ENCODE measurements at regions not wholly inside any gene's neighbourhood (a gene's known extent, or its start where the extent isn't known, plus 50 kb on each side); places are given as distances from the start of the nearest gene placed in this dataset.

DNA sequence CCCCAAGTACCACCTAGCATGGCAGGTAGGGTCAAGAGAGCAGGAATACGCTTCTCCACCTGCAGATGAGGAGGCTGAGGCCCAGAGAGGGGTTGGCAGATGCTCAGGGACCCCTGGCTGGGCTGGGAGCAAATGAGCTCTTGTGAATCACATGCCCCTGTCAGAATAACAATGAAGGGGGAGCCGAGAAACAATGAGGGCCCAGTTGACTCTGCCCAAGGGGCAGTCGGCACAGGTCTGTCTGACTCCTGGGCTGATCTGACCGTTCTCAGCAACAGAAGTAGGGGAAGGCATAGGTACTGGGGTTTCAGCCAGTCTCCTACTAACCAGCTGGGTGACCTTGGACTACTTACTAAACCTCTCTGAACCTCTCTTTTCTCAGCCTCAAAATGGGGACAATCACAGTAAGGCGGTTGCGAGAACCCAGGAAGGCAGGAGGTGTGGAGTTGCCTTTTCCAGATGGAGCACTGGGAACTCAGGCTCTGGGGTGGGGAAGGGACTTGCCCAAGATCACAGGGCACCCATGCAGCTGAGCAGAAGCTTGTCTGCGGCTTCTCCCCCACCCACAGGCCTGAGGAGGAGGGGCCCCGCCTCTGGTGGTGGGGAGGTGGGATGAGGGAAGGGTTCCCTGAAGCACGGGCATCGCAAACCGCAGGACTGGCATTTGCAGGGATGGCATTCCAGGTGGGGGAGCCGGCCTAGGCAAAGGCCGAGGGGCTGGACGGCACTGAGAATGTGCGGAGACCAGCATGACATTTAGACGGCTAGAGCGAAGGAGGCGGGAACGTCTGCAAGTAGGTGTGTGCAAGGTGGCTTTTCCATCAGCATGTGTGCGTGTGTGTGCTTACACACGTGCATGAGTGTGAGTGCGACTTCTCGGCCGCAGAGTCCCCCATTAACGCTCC is 163.0 kb downstream of the MN1 start:
- Histone ChIP-seq H3K9ac (no peak overlapping the region), H3K4me3 (ENCODE audit: low read depth, low read length) (no peak overlapping the region), H2AFZ (no peak overlapping the region), H3K79me2 (no peaks in the 10 kb centered on the region), H3K36me3 (ENCODE audit: control insufficient read depth, insufficient read depth, low read length) (no peaks in the 10 kb centered on the region), H3K27me3 (ENCODE audit: control insufficient read depth, insufficient read depth, low read length) (no peaks in the 10 kb centered on the region), H3K4me1 (no peaks in the 10 kb centered on the region), H3K9me3 (ENCODE audit: control insufficient read depth, low read length) (no peaks in the 10 kb centered on the region), H3K27ac (no peak overlapping the region), H3K4me2 (ENCODE audit: low read length) (no peak overlapping the region)
- TF ChIP-seq, protein P1, sequence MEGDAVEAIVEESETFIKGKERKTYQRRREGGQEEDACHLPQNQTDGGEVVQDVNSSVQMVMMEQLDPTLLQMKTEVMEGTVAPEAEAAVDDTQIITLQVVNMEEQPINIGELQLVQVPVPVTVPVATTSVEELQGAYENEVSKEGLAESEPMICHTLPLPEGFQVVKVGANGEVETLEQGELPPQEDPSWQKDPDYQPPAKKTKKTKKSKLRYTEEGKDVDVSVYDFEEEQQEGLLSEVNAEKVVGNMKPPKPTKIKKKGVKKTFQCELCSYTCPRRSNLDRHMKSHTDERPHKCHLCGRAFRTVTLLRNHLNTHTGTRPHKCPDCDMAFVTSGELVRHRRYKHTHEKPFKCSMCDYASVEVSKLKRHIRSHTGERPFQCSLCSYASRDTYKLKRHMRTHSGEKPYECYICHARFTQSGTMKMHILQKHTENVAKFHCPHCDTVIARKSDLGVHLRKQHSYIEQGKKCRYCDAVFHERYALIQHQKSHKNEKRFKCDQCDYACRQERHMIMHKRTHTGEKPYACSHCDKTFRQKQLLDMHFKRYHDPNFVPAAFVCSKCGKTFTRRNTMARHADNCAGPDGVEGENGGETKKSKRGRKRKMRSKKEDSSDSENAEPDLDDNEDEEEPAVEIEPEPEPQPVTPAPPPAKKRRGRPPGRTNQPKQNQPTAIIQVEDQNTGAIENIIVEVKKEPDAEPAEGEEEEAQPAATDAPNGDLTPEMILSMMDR (IDR thresholded peaks at IDR 0.05): no peak

DNA sequence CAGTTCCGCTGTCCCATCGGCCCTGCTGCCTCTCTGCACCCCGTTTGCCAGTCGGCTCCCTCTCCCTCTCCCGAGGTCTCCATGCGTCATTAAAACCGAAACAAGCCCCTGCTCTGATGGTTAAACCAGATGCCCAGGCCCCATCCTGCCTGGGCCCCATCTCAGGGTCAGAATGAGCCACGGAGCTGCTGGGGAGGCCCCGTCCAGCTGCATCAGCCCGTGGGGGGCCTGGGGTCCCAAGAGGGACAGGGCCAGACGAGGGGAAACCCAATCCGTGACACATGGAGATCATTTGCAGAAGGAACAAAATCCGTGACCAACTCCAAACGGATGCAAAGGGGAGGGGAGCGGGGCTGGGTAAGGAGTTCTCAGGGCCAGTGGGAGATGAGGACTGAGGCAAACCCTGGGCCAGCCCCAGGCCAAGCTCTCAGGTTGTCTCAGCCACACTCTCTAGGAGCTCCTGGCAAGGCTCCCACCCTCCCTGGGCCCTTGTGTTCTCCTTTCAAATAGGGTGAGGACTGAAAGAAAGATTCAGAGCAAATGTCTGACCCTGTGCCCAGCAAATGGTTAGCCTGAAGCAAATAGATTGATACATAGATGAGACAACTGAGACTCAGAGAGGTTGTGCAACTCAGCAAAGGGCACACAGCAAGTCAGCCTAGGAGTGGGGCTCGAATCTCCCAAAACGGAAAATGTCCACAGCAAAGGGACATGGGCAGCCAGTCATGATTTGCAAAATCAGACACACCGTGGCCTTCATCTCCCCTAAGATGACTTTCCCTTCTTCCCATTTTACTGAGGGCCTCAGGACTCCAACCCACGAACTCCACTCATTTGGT is 162.1 kb downstream of the MN1 start:
- Histone ChIP-seq H3K79me2 (no peaks in the 10 kb centered on the region), H2AFZ (no peak overlapping the region), H3K9me3 (ENCODE audit: control insufficient read depth, low read length) (no peaks in the 10 kb centered on the region), H3K27ac (no peak overlapping the region), H3K4me2 (ENCODE audit: low read length) (no peak overlapping the region), H3K27me3 (ENCODE audit: control insufficient read depth, insufficient read depth, low read length) (no peaks in the 10 kb centered on the region), H3K4me1 (no peaks in the 10 kb centered on the region), H3K4me3 (ENCODE audit: low read depth, low read length) (no peak overlapping the region), H3K36me3 (ENCODE audit: control insufficient read depth, insufficient read depth, low read length) (no peaks in the 10 kb centered on the region), H3K9ac (no peak overlapping the region)
- TF ChIP-seq, protein P1 (IDR thresholded peaks at IDR 0.05): no peak

DNA sequence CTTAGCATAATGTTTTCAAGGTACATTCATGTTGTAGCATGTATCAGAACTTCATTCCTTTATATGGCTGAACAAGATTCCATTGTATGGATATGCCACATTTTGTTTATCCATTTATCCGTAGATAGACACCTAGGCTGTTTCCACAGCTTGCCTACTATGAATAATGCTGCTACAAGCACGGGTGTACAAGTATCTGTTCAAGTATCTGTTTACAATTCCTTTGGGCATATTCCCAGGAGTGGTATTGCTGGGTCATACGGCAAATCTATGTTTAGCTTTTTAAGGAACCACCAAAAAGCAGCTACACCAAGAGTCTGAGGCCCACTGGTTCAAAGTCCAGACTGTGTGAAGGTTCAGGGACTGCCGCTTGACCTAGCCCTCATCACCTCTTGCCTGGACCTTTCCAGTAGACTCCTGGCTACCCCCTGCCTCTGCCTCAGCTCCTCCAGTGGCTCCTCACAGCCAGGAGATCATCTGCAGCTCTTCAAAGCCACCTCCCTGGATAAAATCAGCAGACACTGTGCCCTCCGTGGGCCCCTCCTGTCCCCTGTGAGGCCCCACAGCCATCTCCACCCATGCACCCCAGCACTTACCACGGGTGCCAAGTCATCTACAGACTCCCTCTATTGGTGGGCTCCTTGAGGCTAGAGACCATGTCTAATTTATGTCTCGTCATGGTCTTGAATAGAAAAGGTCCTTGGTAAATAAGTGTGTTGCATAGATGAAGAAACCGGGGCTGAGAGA is 160.3 kb downstream of the MN1 start:
- Histone ChIP-seq H3K27ac (no peak overlapping the region), H3K36me3 (ENCODE audit: control insufficient read depth, insufficient read depth, low read length) (no peaks in the 10 kb centered on the region), H3K4me2 (ENCODE audit: low read length) (no peak overlapping the region), H3K4me3 (ENCODE audit: low read depth, low read length) (no peak overlapping the region), H3K4me1 (no peaks in the 10 kb centered on the region), H2AFZ (no peak overlapping the region), H3K9me3 (ENCODE audit: control insufficient read depth, low read length) (no peaks in the 10 kb centered on the region), H3K79me2 (no peaks in the 10 kb centered on the region), H3K9ac (no peak overlapping the region), H3K27me3 (ENCODE audit: control insufficient read depth, insufficient read depth, low read length) (no peaks in the 10 kb centered on the region)
- TF ChIP-seq, protein P1 (IDR thresholded peaks at IDR 0.05): no peak

GRCh38 chr22:27642104-27642800 is 159.3 kb downstream of the MN1 start:
- no peaks in the 10 kb centered on the region for H3K27me3 ChIP-seq (ENCODE audit: control insufficient read depth, insufficient read depth, low read length)
- no peak overlapping the region for H3K4me3 ChIP-seq (ENCODE audit: low read depth, low read length)
- H3K9me3 ChIP-seq (ENCODE audit: control insufficient read depth, low read length): no peaks in the 10 kb centered on the region
- H3K4me1 ChIP-seq: no peaks in the 10 kb centered on the region
- no peaks in the 10 kb centered on the region for H3K79me2 ChIP-seq
- no peak overlapping the region for H3K4me2 ChIP-seq (ENCODE audit: low read length)
- no peak overlapping the region for H3K27ac ChIP-seq
- TF ChIP-seq, protein P1 (IDR thresholded peaks at IDR 0.05): no peak
- no peaks in the 10 kb centered on the region for H3K36me3 ChIP-seq (ENCODE audit: control insufficient read depth, insufficient read depth, low read length)
- H2AFZ ChIP-seq: no peak overlapping the region
- H3K9ac ChIP-seq: no peak overlapping the region
